KBM-7 (cell line): ENCODE measurements at regions not wholly inside any gene's neighbourhood (a gene's known extent, or its start where the extent isn't known, plus 50 kb on each side); places are given as distances from the start of the nearest gene placed in this dataset.

Experiments used
- DNase-seq: peaks from one replicate; pipeline ENCODE4 v3.0.0-alpha.2; 2015
- in situ Hi-C: fragments of 300-500 bp; cut with MboI; formaldehyde crosslinking; loops from 2 replicates; pipeline ENCODE4 v1.14.3; 2020; ENCODE audit warnings: low sequenced_read_pairs, low pct_unique_long_range_greater_than_20kb, mixed read lengths

DNA sequence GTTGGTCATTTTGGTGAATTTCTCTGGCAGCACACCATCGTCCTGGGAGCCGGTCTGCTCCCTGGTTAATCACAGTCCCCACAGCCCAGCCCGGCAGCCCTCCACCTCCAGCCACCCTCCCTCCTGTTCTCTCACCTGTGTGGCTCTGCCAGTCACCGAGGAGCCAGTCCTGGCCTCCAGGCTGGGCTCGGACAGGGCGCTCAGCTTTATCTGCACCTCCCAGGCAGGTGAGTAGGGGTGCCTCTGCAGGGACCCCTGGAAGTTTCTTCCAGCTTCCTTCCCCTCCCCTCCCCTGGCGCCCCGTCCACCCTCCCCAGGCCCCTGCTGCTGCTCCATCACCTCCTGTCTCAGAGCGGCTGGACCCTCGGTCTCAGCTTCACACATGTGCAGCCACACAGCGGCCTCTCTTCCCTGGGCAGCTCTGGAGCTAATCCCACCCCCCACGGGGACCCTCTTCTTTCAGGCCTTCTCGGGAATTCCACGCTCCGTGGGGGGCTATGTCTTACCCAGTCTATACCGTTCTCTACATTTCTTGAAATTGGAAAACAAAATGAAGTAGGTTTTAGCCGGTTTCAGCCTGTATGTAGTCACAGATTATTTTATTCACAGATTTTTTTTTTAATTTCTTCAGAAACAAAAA lies 213.9 kb upstream of the PPP2R2D start:
- no peak for DNase-seq
- in situ Hi-C loops = no loop called here

DNA sequence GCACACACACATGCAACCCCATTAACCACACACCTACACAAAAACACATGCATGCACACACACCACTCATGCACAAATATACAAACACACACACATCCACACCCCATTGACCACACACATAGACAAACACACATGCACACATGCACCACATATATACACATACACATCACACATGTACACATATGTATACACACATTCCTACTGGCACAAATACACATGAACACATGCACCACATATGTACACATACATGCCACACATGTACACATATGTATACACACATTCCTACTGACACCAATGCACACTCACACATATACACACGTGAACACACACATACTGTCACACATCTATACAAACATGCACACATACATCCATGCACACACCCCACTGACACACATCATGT lies 212.5 kb upstream of the PPP2R2D start:
- in situ Hi-C loops = no loop called here
- DNase-seq = no peak

DNA sequence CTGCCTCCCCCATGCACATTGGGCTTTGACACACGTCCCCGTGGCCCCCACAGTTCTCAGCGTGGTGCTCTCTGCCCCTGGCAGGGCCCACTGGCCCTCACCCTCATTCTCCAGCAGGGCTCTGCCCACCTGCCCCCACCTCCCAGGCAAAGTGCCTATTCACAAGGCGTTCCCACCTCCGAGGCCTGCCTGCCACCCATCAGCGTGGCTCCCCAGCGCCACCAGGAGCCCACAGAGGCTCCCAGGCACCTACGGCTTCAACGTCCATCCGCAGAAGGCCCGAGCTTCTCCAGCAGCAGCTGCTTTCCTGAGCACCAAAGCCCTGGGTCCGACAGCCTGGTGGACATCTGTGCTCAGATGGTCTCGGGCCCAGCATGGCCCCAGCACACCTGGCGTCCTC lies 211.8 kb upstream of the PPP2R2D start:
- in situ Hi-C loops = no loop called here
- no peak for DNase-seq

DNA sequence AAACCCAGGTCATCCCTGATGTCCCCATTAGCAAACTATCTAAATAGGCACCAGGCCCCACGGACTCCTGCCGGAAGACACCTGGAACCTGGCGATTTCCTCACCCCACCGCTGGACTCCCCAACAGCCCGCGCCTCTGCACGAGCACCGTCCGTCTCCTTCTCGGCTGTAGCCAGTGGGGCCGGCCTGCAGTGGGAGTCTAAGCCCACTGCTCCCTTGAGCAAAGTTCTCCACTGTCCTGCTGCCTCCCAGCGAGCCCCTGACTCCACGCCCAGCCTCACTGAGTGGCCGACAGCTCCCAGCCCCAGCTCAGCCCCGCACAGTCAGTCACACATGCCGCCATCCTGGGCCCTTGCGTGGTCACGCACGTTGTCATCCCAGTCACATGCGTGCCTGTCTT lies 211.3 kb upstream of the PPP2R2D start:
- no peak for DNase-seq
- in situ Hi-C loops = no loop called here

DNA sequence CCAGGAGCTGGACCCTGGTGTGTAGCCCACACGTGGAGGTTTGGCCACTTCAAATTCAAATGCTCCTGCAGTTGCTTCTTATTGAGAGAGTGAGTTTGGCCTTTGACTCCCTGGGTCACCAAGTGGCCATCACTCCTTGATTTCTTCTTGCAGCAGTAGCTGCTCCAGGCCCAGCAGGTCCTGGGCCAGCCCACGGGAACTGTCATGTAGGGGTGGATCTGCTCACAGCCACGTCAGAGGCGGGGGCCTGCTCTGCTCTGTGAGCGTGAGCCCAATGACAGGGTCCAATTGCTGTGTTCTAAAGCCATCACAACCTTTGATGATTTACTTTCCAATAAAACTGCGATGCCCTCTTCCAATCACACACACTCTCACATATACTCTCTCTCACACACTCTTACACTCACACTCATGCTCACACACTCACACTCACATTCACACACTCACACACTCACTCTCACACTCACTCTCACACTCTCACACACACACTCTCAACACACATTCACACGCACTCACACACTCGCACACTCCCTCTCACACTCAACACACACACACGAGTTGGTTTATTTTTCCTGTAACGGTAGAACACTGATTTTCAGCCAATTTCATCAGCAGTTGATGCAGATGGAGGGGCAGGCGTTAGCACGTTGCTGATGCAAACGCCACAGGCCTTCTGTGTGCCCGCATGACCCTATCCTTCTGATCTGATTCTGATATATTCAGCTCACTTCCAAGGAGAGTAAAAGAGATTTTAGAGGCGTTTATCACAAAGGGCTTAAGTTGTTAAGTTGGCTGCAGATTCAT lies 210.7 kb upstream of the PPP2R2D start:
- DNase-seq = no peak
- in situ Hi-C loops = no loop called here

DNA sequence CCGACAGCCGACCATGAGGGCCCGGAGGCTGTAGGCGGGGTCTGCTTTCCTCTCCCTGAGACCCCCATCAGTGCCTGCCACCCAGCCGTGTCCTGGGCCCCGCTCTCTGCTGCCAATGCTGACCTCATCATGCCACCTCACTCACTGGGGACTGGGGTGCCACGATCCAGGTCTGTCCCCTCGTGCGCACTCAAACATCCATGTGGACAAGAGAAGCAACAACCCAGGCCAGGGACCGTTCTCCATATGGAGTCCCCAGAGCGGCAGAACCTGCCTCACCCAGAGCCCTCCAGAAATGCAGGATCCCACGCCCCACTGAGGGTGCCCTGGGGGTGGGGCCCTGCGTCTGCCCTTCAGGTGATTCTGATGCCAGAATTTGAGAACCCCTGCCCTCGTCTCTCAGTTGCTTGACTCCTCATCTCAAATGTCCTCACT lies 210.0 kb upstream of the PPP2R2D start:
- DNase-seq = no peak
- in situ Hi-C loops = no loop called here

DNA sequence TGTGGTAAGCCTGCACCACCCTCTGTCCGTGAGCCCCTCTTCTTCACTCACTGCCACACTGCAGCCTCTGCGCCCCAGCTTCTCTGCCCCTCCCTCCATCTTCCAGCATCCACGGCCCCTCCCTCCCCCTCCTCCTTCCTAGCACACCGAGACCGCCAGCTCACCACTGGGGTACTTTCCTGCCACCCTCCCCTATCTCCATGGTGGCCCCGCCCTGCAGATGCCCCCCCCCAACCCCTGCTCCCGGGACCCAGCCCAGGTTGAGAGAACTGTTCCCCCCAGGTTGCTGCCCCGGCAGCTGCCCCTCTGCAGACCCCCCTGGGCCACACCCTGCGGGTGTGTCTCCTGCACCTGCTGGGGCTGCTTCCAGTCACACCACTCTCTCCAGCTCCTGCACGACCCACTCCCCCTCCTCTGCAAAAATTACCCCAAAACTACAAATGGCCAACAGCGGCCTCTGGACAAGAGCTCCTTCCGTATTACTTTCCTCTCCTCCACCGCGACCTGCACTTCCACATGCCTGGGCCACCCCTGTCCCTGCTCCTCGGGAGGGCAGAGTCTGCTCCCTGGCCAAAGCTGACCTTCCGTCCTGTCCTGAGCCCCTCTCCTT lies 209.2 kb upstream of the PPP2R2D start:
- in situ Hi-C loops = no loop called here

DNA sequence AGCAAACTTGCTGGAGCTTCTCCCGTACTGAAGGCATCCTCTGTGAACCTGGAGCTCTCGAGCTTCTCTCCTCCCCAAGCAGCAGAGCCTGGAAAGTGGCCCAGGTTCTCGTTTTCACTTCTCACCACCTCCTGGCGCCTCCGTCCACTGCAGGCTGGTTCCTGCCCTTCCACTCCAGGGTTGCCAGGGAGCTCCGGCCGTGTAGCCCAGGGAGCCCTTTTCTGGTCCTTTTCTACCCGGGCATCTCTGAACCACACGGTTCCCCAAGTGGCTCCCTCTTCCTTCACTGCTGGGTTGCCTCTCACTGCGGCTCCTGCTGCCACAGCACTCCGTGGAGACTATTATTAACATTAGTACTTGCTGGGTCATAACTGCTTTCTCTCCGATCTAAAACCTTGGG lies 208.6 kb upstream of the PPP2R2D start:
- DNase-seq = no peak
- in situ Hi-C loops = no loop called here

More for the DNA sequence above, 209.2 kb upstream of the PPP2R2D start:
- no peak for DNase-seq

DNA sequence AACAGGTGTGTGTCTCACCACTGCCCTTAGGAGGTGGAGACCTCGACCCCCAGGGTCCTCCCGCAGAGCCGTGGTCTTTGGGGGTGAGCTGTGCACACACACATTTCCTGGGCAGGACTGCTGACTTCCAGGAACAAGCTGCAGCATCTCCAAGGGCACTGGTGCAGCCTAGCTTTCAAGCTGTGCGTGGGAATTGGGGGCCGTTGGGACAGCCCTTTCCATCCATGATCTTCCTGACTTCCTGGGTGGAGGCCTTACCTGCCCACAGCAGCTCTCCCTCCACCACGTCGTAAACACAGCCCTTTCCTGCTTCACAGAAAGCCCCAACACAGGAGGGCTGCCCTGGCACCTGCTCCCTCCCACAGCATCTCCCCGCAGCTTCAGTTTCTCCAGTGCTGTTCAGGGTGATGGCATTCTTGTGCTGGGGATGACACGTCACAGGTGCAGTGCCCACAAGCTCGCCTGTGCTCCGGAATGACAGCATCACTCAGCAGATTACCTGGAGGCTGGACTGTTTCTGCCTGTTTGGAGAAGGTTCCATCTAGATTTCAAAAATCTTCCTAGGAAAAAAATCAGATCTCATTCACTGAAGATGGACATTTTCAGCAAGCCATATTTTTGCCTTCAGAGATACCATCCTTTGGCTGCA lies 208.0 kb upstream of the PPP2R2D start:
- in situ Hi-C loops = no loop called here
- no peak for DNase-seq

DNA sequence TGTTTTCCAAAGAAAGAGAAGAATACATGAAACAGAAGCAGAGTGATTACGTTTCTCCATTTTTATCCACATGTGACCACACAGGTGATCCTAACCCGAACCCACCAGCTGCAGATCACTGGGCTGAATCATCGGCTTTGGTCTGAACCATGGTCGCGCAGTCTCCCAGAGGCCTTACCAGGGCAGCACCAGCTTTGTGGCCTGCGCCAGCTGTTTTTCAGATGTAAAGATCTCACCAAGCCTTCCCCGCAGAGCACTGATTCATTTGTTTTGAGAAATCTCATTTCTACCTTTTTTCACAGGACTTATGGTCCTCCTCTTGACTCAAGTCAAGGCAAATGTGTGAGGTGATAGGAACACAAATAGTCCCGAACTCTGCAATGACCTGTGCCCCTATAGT lies 207.0 kb upstream of the PPP2R2D start:
- DNase-seq = no peak
- in situ Hi-C loops = no loop called here

DNA sequence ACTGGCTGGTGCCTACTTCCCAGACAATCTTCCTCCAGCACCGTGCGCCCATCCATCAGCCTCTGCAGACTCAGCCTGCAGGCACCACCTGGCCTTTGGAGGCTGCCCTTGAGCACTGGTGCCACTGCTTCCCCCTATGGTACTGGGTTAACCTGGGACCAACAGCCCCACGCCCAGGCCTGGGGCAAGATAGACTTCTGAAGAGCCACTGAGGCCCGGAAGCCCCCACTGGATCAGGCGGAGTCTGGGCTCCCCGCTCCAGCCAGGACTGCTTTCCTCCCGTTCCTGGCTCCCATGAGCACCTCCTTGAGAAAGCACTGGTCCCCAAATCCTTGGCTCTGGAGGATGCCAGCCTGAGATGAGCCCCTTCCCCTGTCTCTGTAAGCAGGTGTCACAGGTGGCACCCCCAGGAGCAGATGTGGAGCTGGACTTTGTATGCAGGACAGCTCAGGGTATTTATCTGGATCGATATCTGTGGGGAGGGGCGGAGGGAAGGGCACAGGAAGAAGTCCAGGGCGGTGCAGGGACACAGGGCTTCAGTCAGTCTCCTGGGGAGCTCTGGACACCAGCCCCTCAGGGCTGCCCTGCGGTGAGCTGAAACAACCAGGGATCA lies 206.5 kb upstream of the PPP2R2D start:
- in situ Hi-C loops = no loop called here
- DNase-seq = no peak

DNA sequence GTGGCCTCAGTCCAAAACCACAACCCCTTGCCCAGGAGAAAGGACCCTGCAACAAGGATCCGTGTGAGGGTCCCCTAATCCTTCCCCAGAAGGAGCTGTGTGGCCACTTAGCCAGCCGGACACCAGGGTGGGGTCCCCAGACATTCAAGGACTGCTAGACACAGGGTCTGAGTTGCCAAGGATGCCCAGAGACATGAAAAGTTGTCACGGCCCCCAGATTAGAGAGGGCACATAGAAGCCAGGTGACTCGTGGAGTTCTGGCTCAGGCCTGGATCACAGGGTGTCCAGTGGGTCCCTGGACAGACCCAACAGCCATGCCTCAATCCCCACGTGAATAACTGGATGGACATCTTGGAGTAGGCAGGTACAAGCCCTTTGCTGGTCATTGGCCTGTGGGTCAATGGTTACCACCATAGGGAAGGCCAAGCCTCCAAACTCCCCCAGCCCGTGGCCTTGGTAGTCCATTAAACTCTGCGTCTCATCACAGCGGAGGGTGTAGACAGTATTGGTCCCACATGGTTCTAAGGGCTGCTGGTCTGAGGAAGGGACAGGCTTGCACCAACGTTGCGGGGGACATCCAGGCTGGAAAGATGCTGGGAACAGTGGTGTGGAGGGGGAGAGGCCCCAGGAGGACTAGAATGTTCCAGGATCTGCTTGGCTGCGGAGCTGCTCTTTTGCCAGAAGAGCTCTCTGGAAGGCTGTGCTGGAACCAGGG lies 205.9 kb upstream of the PPP2R2D start:
- DNase-seq = no peak
- in situ Hi-C loops = no loop called here

DNA sequence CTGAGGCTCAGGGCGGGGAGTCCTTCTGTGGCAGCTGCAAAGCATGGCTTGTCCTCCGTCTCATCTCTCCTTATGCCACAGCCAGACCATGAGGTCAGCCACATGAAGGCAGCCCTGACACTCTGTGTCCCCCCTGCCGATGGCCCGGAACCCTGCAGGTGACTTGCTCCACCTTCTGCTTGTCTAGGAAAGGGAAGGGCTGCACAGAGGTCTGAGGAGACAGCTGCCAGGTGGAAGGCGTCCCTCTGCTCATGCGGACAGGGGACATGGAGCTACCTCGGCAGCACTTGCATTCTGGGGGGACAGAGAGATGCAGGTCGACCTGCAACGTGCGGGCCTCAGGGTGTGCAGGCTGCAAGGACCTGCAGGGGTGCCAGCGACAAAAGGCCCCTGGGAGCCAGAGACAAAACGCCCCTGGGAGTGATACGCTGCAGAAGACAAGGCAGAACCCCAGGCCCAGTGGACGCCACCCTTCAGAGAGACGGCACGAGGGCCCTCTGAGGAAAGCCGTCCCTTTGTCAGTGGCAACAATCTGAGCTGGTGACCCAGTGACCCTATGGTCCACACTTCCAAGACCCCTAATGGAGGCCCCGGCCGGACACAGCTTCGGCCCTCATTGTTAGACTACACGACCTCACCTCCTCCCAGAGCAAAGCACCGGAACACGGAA lies 205.2 kb upstream of the PPP2R2D start:
- in situ Hi-C loops = no loop called here
- no peak for DNase-seq

DNA sequence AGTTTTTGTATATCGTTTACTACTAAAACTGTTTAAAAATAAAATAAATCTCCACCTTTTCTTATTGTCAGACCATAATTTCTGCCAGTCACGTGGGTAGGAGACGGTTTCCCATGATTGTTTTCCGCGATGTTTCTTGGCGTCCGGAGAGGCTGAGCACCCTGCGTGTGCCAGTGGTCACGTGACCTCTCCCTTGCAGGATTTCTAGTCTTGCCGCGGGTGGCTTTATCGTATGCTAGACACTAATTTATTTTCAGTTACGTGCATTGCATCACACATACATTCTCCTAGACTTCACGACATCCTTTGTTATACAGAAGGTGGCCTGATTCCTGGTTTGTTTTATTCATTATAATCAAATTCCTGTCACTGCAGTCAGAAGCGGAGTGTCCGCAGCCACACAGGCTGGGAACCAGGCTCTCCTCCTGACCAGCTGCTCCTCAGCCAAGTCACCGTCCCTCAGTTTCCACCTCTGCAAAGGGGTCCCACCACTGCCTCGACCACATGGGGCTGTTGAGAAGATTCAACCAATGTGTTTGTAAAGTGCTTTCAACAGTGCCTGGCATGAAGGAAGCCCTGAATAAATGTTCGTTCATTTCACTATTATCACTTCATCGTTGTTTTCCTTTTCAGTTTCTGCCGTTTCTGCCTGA lies 203.2 kb upstream of the PPP2R2D start:
- in situ Hi-C loops = no loop called here
- DNase-seq = no peak

DNA sequence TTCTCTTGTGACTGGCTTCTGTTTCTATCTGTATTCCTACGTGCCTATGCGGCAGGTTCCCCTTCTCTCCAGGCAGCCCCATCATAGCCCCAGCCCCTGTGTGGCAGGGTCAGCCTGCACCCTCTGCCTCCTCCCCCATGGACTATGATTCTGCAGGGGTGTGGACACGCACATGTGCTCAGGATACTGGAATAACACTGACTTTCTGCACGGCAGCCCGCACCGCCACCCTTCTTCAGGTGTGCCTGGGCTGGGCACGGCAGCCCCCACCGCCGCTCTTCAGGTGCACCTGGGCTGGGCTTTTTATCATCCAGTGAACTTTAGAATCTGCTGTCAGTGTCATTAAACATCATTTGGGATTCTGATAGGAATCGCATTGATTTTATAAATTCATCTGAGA lies 202.6 kb upstream of the PPP2R2D start:
- DNase-seq = no peak
- in situ Hi-C loops = no loop called here

DNA sequence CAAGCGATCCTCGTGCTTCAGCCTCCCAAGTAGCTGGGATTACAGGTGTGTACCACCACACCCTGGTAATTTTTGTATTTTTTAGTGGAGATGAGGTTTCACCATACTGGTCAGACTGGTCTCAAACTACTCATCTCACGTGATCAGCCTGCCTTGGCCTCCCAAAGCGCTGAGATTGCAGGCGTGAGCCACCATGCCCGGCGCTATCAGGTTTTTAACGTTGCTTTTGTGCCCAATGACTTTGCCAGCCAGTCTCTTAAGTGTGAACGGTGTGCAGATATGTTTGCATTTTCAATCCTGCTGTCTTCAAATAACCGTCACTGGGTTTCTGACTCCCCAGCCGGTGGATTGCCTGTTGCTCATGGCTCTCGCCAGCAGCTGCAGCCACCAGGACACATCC lies 201.8 kb upstream of the PPP2R2D start:
- in situ Hi-C loops = no loop called here
- DNase-seq = no peak

DNA sequence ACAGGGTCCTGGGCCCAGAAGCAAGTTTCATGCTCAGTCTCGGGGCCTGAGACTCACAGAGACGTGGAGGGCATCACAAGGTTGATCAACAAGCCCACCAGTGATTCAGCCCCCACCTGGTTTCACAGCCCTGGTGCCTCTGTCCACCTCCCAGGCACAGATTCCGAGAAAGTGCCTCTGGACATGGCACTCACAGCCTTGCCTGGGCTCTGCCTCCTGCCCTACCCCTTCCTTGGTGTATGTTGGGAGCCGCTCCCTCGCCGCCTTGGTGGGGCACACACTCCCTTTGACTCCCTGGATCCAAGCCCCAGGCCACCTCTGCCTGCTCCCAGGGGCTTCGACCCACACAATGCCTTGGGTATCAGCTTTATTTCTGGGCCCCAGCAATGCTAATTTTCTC lies 200.8 kb upstream of the PPP2R2D start:
- in situ Hi-C loops = no loop called here
- DNase-seq = no peak

DNA sequence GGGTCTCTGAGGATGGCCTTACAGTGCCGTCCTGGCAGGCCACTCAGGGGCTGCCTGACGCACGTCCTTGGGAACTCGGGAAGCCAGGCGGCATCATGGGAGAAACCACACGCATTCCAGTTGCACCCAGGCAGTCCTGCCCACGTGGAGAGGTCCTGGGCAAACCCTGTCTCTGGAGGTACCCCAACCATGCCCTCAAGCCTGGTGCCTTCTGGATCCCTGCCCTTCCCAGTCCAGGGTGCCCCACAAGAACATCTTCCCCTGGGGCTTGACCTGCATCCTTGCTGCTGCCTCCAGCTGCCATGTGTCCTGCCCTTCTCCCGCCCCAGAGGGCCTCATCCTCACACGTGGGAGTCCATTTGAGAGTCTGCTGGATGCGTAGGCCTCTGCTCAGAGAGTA lies 200.3 kb upstream of the PPP2R2D start:
- in situ Hi-C loops = no loop called here
- DNase-seq = no peak
